ENCODE measurements at regions not wholly inside any gene's neighbourhood (a gene's known extent, or its start where the extent isn't known, plus 50 kb on each side); places are given as distances from the start of the nearest gene placed in this dataset.

DNA sequence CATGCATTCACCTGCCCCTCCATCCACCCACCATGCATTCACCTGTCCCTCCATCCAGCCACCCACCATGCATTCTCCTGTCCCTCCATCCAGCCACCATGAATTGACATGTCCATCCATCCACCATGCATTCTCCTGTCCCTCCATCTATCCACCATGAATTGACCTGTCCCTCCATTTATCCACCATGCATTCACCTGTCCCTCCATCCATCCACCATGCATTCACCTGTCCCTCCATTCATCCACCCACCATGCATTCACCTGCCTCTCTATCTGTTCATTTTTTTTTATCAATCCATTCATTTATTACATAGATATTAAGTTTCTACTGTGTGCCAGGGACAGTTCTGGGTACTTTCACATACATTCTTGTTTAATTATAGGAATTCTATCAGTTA, 69.2 kb downstream of the MYCN start:
- TF ChIP-seq CTCF (IDR thresholded peaks at IDR 0.05) (no peak), POLR2A (IDR thresholded peaks at IDR 0.05) (no peak)

All from sigmoid colon (tissue), 3 donors.